MCF 10A (cell line): ENCODE measurements at regions not wholly inside any gene's neighbourhood (a gene's known extent, or its start where the extent isn't known, plus 50 kb on each side); places are given as distances from the start of the nearest gene placed in this dataset.

Source experiments
- BruUV-seq: library from RNA; stranded (reverse); fragments of 400-500 nt; replicated peaks from 2 replicates; lab custom pipeline; 2021; lab: Mats Ljungman, UMichigan
- CTCF ChIA-PET: fragments of 300-600 bp; sonication (Branson Sonifier 250); formaldehyde crosslinking; extraction: SDS; loops from one replicate; lab custom pipeline; 2021; ENCODE audit warnings: antibody characterized with exemption, inconsistent platforms; lab: Yijun Ruan, JAX
- POLR2A ChIA-PET: fragments of 300-600, 350-650 bp; sonication (Branson Sonifier 250); formaldehyde crosslinking; extraction: SDS; loops from one replicate; lab custom pipeline; 2020; ENCODE audit warnings: antibody characterized with exemption, inconsistent platforms; lab: Yijun Ruan, JAX
- DNase-seq: peaks from one replicate; pipeline ENCODE4 v3.0.0-alpha.2; 2018; ENCODE audit not compliant: unreplicated experiment
- H3K27ac Mint-ChIP-seq: one replicate; pipeline ENCODE4 v1.8.0; 2022; ENCODE audit warnings: mild to moderate bottlenecking, low read depth, mixed read lengths; ENCODE audit not compliant: unreplicated experiment
- H3K27me3 Mint-ChIP-seq: one replicate; pipeline ENCODE4 v1.8.0; 2022; ENCODE audit warnings: mixed read lengths; ENCODE audit not compliant: insufficient read depth, unreplicated experiment
- H3K36me3 Mint-ChIP-seq: one replicate; pipeline ENCODE4 v1.8.0; 2022; ENCODE audit warnings: mild to moderate bottlenecking, moderate library complexity, mixed read lengths; ENCODE audit not compliant: insufficient read depth, unreplicated experiment
- H3K4me1 Mint-ChIP-seq: one replicate; pipeline ENCODE4 v1.8.0; 2022; ENCODE audit warnings: mixed read lengths; ENCODE audit not compliant: insufficient read depth, unreplicated experiment
- H3K4me3 Mint-ChIP-seq: one replicate; pipeline ENCODE4 v1.8.0; 2022; ENCODE audit warnings: mild to moderate bottlenecking, moderate library complexity, mixed read lengths; ENCODE audit not compliant: unreplicated experiment
- H3K9me3 Mint-ChIP-seq: one replicate; pipeline ENCODE4 v1.8.0; 2022; ENCODE audit warnings: mixed read lengths; ENCODE audit not compliant: unreplicated experiment
- CTCF ChIP-seq: fragments of 200-600 bp; IDR thresholded peaks from one replicate; pipeline ENCODE4 v1.8.0; 2022; ENCODE audit warnings: antibody characterized with exemption, mild to moderate bottlenecking; ENCODE audit not compliant: unreplicated experiment
- intact Hi-C: fragments of 100-400 bp; cut with micrococcal nuclease; formaldehyde crosslinking; loops from 2 replicates; pipeline ENCODE4 v1.14.1; 2022

- CTCF ChIA-PET, result no interaction called here
- Mint-ChIP-seq H3K27me3 (no peaks in the 10 kb centered on the region), H3K9me3 (no peaks in the 10 kb centered on the region), H3K27ac (no peak overlapping the region), H3K4me3 (no peak overlapping the region), H3K36me3 (no peaks in the 10 kb centered on the region), H3K4me1 (no peaks in the 10 kb centered on the region)
- POLR2A ChIA-PET, result no interaction called here
- no peak for DNase-seq
- intact Hi-C loops, result no loop called here
- TF ChIP-seq CTCF, result no peak
- BruUV-seq, result no TSS peak
Measured at GRCh38 chr13:62919491-62919890, 1503.8 kb upstream of the PCDH20 start.

- intact Hi-C loops, result no loop called here
Measured at GRCh38 chr13:62910541-62911060, 1495.0 kb upstream of the PCDH20 start.

GRCh38 chr13:62908321-62908720 is 1492.7 kb upstream of the PCDH20 start:
- intact Hi-C loops, result no loop called here
- H3K4me3 Mint-ChIP-seq, result no peak overlapping the region
- ChIA-PET CTCF (no interaction called here), POLR2A (no interaction called here)
- no peak overlapping the region for H3K27ac Mint-ChIP-seq
- DNase-seq, result no peak
- H3K27me3 Mint-ChIP-seq, result no peaks in the 10 kb centered on the region
- no peaks in the 10 kb centered on the region for H3K36me3 Mint-ChIP-seq
- TF ChIP-seq CTCF, result no peak
- H3K9me3 Mint-ChIP-seq, result no peaks in the 10 kb centered on the region
- no TSS peak for BruUV-seq
- H3K4me1 Mint-ChIP-seq, result no peaks in the 10 kb centered on the region

More at GRCh38 chr13:62910541-62911060, 1495.0 kb upstream of the PCDH20 start:
- ChIA-PET CTCF (no interaction called here), POLR2A (no interaction called here)
- Mint-ChIP-seq H3K27me3 (no peaks in the 10 kb centered on the region), H3K36me3 (no peaks in the 10 kb centered on the region), H3K4me3 (no peak overlapping the region), H3K27ac (no peak overlapping the region), H3K4me1 (no peaks in the 10 kb centered on the region), H3K9me3 (no peaks in the 10 kb centered on the region)
- BruUV-seq, result no TSS peak
- TF ChIP-seq CTCF, result no peak
- no peak for DNase-seq

GRCh38 chr13:62906896-62907295 is 1491.2 kb upstream of the PCDH20 start:
- H3K27me3 Mint-ChIP-seq, result no peaks in the 10 kb centered on the region
- H3K36me3 Mint-ChIP-seq, result no peaks in the 10 kb centered on the region
- no peaks in the 10 kb centered on the region for H3K9me3 Mint-ChIP-seq
- no TSS peak for BruUV-seq
- no peak overlapping the region for H3K27ac Mint-ChIP-seq
- no peak for TF ChIP-seq CTCF
- intact Hi-C loops, result no loop called here
- POLR2A ChIA-PET, result no interaction called here
- H3K4me3 Mint-ChIP-seq, result no peak overlapping the region
- no peak for DNase-seq
- CTCF ChIA-PET, result no interaction called here
- H3K4me1 Mint-ChIP-seq, result no peaks in the 10 kb centered on the region
